ENCODE measurements at regions not wholly inside any gene's neighbourhood (a gene's known extent, or its start where the extent isn't known, plus 50 kb on each side); places are given as distances from the start of the nearest gene placed in this dataset.

- no peak for TF ChIP-seq CUX1 (IDR thresholded peaks at IDR 0.05; ENCODE audit: insufficient replicate concordance, low read depth, low read length)
- no peak for TF ChIP-seq MYC (IDR thresholded peaks at IDR 0.05; ENCODE audit: insufficient read depth, insufficient read length, insufficient replicate concordance, low read length, severe bottlenecking)
- no peak for TF ChIP-seq ETV6 (conservative IDR thresholded peaks at IDR 0.05 in 1 of 2, IDR thresholded peaks at IDR 0.05 in 1 of 2; ENCODE audit: borderline replicate concordance in 1 of 2, low read depth in 1 of 2)
- TF ChIP-seq NBN (IDR thresholded peaks at IDR 0.05) = no peak
- TF ChIP-seq PAX8 (IDR thresholded peaks at IDR 0.05) = no peak
- TF ChIP-seq POLR2AphosphoS5 (IDR thresholded peaks at IDR 0.05; ENCODE audit: low read length) = no peak
- TF ChIP-seq TCF12 (IDR thresholded peaks at IDR 0.05; ENCODE audit: low read depth, low read length) = no peak
- no peak for TF ChIP-seq IRF5 (IDR thresholded peaks at IDR 0.05; ENCODE audit: borderline replicate concordance)
These were observed 529.7 kb upstream of the FANCL start (continued) for GRCh38 chr2:58770846-58771245.

Data from GM12878 (cell line).